ENCODE measurements at regions not wholly inside any gene's neighbourhood (a gene's known extent, or its start where the extent isn't known, plus 50 kb on each side); places are given as distances from the start of the nearest gene placed in this dataset.

GRCh38 chr9:75734802-75735201 lies 155.7 kb upstream of the PCSK5 start:
- TF ChIP-seq POLR2AphosphoS5 (IDR thresholded peaks at IDR 0.05; ENCODE audit: insufficient read depth, low read depth, low read length) (no peak), CTCF (IDR thresholded peaks at IDR 0.05; ENCODE audit: extremely low read depth in 1 of 2, insufficient read depth in 1 of 2, low read depth in 1 of 2, low read length in 2 of 2) (no peak), GATA2 (IDR thresholded peaks at IDR 0.05; ENCODE audit: insufficient read depth, insufficient read length, low read depth, low read length) (no peak)
